ENCODE measurements at regions not wholly inside any gene's neighbourhood (a gene's known extent, or its start where the extent isn't known, plus 50 kb on each side); places are given as distances from the start of the nearest gene placed in this dataset.

- no peak for TF ChIP-seq CTCF (IDR thresholded peaks at IDR 0.05; ENCODE audit: low read depth, low read length)
- DNase-seq (ENCODE audit: extremely low read depth, low read depth) = no peak
Observed at GRCh38 chr2:122670897-122671296, 915.4 kb downstream of the TSN start.

- DNase-seq (ENCODE audit: extremely low read depth, low read depth) = no peak
Observed at GRCh38 chr2:122680662-122681061, 925.2 kb downstream of the TSN start.

GRCh38 chr2:122681626-122682025 lies 926.2 kb downstream of the TSN start:
- TF ChIP-seq CTCF (IDR thresholded peaks at IDR 0.05; ENCODE audit: low read depth, low read length) = no peak
- no peak for DNase-seq (ENCODE audit: extremely low read depth, low read depth)

More at GRCh38 chr2:122680662-122681061, 925.2 kb downstream of the TSN start:
- no peak for TF ChIP-seq CTCF (IDR thresholded peaks at IDR 0.05; ENCODE audit: low read depth, low read length)

GRCh38 chr2:122682356-122682755 lies 926.9 kb downstream of the TSN start:
- TF ChIP-seq CTCF (IDR thresholded peaks at IDR 0.05; ENCODE audit: low read depth, low read length) = no peak
- DNase-seq (ENCODE audit: extremely low read depth, low read depth) = no peak

- TF ChIP-seq CTCF (IDR thresholded peaks at IDR 0.05; ENCODE audit: low read depth, low read length) = no peak
- DNase-seq (ENCODE audit: extremely low read depth, low read depth) = no peak
Observed at GRCh38 chr2:122683018-122683417, 927.6 kb downstream of the TSN start.

- DNase-seq (ENCODE audit: extremely low read depth, low read depth) = no peak
- no peak for TF ChIP-seq CTCF (IDR thresholded peaks at IDR 0.05; ENCODE audit: low read depth, low read length)
Observed at GRCh38 chr2:122692400-122693083, 937.1 kb downstream of the TSN start.

- DNase-seq (ENCODE audit: extremely low read depth, low read depth) = no peak
- TF ChIP-seq CTCF (IDR thresholded peaks at IDR 0.05; ENCODE audit: low read depth, low read length) = no peak
Observed at GRCh38 chr2:122697415-122697814, 942.0 kb downstream of the TSN start.
